Astrocyte (in vitro differentiated cells and primary cell): ENCODE measurements at regions not wholly inside any gene's neighbourhood (a gene's known extent, or its start where the extent isn't known, plus 50 kb on each side); places are given as distances from the start of the nearest gene placed in this dataset.

Source experiments
- EZH2 ChIP-seq: IDR thresholded peaks from 2 replicates; pipeline ENCODE4 v1.6.1; 2012; ENCODE audit warnings: mild to moderate bottlenecking, low read length, inconsistent platforms; ENCODE audit not compliant: insufficient read depth
- TF ChIP-seq, protein P1 (sequence below): IDR thresholded peaks from 2 replicates; pipeline ENCODE4 v1.5.1; 2011; ENCODE audit warnings: low read depth, mild to moderate bottlenecking, inconsistent platforms, low read length, moderate library complexity; ENCODE audit not compliant: insufficient read depth

- TF ChIP-seq EZH2: no peak
- TF ChIP-seq, protein P1, sequence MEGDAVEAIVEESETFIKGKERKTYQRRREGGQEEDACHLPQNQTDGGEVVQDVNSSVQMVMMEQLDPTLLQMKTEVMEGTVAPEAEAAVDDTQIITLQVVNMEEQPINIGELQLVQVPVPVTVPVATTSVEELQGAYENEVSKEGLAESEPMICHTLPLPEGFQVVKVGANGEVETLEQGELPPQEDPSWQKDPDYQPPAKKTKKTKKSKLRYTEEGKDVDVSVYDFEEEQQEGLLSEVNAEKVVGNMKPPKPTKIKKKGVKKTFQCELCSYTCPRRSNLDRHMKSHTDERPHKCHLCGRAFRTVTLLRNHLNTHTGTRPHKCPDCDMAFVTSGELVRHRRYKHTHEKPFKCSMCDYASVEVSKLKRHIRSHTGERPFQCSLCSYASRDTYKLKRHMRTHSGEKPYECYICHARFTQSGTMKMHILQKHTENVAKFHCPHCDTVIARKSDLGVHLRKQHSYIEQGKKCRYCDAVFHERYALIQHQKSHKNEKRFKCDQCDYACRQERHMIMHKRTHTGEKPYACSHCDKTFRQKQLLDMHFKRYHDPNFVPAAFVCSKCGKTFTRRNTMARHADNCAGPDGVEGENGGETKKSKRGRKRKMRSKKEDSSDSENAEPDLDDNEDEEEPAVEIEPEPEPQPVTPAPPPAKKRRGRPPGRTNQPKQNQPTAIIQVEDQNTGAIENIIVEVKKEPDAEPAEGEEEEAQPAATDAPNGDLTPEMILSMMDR: no peak
Observed at GRCh38 chr1:81467383-81467782, 333.4 kb upstream of the ADGRL2 start.
